HG03039 (cell line): ENCODE measurements at regions not wholly inside any gene's neighbourhood (a gene's known extent, or its start where the extent isn't known, plus 50 kb on each side); places are given as distances from the start of the nearest gene placed in this dataset.

ENCODE experiments used
- ATAC-seq: cut with Tn5 transposase; IDR thresholded peaks from one replicate; pipeline ENCODE4 v1.9.1; 2021; ENCODE audit warnings: mild to moderate bottlenecking, moderate library complexity; ENCODE audit not compliant: unreplicated experiment

DNA sequence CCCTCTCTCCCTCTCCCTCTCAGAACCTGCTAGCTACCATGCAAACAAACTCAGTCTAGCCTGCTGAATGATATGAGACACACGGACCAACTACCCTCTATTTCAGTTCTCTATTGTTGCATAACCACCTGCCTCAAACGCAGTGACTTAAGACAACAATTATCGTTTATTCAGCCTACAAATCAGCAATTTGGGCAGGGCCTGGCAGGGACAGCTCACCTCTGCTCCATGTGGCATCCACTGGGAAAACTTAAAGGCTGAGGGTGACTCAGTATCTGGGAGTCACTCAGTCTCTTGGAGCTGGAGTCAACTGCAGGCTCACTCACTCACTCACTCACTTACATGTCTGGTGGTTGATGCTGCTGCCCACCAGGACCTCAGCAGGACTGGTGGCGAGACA lies 121.3 kb downstream of the SEC16B start:
- no peak for ATAC-seq

DNA sequence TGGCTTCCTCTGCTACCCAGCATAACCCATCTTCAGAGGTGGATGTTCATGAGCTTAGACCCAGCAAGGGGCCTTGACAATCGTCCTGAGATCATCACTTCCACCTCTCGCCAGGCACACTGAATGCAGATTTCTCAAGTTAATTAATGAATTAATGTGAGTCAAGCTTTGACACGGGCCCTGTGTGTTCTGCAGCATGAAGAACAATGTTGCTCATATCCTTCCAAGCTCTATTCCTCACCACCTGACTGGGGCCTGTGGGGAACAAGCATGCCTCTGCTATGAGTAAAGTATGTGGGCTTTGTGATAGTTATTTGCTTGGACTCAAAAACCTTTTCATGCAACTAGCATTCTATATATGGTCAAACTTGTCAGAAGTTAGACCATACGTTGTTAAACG lies 122.0 kb downstream of the SEC16B start:
- ATAC-seq, result no peak

DNA sequence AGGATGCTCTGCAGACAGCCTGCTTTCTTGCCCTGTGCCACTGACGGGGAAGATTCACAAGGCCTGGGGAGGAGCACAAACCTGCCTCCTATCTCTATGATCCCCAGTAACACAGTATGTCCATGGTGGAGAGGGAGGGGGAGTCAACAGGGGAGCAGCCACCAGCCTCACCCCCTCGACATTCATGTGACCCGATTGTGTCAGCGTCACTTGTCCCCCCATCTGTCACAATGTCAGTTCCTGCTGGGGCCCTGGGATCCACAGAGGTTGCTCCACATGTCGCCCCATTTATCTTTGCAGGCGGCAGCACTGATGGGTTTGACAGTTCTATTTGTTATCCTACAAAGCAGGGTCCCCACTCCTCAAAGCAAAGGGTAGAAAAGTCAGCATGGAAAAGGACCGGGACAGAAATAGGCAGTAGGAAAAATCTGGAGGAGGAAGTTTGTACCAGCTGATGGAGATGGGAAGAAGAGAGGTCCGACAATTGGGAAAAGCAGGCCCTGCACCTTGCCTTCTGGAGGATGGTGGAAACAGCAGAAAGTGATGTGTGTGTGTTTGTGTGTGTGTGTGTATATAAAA lies 130.9 kb downstream of the SEC16B start:
- ATAC-seq, result no peak

DNA sequence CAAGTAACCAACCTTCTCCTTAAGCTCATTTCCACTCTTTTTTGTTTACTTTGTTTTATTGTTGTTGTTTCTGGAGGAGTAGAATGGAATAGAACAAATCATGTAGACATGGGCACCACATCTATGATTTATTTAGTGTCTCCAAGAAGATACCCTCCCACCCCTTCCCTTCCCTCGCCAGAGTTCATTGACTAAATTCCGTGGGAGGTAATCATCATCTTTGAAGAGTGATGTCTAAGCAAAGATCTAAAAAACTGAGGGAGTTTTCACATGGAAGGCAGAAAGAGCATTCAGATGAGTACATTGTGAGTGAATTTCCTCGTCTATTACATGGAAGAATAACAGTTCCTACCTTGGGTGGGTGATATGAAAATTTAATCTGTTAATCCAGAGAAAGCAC lies 136.2 kb downstream of the SEC16B start:
- no peak for ATAC-seq

DNA sequence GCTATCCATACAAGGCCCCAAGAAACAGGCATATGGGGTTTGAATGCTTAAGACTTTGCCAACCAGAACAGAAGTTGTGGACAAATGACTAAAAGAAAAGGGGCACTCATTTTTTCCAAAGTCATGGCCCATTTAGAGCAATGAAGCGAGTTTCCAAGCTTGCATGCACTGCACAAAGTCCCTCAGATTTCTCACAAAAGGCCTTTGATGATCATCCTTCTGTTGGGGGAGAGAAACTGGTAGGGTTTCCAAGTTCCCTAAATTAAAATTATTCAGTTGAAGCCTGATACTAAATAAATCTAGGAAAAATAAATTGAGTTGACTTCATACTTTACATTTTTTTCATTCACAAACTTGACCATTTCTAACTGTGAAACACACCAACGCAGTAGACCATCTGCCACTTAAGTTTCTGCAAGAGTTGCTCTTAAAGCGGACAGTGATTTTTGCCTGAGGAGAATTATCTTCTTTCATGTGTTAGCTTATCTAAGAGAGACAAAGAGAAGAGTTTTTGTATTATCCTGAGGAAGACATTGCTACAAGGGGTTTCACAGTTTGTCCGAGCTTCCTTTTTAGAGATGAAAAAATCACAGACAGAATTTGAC lies 139.2 kb downstream of the SEC16B start:
- no peak for ATAC-seq

DNA sequence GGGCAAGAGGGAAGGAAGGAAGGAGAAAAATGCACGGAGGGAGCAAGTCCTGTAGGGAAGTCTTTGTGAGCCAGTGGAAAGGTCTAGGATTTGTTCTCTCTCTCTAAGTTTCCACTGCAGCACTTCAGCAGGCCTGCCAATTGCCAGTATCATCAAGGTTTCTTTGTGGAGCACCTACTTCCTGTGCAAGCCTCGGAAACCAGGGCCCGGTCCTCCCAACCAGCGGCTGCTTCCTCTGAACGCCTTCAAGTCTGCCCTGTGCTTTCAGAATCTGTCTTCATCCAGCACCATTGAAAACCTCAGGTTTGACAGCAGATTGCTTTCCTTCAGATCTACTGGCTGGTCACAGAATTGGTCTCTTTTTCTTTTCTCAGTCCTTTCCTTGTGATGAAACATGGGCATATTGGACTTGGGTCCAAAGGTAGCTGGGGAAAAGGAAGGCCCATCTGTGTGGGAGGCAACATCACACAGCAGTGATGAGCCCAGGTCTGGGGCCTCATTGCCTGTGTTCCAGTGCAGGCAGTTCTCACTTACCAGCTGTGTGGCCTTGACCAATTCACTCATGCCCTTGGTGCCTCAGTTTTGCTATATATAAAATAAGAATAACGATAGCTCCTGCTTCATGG lies 144.5 kb downstream of the SEC16B start:
- ATAC-seq, result no peak

DNA sequence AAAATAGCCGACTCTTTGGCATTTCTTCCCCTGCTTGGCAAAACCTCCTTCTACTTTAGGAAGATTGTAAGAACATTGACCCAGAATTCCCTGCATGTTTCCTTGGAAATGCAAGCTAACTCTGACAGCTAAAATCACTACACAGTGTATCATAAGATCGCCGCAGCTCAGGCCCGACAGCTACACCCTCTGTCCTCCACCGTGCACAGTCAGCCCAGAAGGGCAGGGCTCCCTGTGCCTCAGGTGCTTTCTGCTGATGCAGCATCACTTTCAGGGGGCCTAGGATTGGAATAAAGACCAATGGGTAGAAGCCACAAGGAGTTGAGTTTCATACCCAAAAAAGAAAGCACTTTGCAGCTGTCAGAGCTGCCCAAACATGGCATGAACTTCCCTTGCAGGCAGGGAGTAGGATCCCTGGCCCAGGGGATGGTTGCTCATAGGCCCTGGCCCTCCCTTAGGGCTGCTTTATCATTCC lies 145.3 kb downstream of the SEC16B start:
- ATAC-seq, result no peak

DNA sequence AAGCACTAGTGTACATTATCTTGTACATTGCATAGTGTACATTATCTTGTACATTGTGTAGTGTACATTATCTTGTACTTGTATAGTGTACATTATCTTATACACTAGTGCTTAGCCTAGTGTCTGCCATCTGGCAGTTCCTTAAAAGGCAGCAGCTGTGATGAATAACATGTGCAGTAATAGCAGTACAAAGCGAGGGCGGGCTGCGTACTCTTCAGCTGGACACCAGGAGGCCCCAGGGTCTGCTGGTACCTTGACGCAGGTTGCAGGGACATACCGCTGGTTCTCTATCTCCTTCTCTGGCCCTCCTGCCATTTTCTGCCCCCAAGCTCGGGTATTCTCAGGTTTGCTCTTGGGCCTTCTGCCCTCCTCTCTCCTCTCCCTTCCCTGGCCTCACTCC lies 149.6 kb downstream of the SEC16B start:
- ATAC-seq, result no peak

DNA sequence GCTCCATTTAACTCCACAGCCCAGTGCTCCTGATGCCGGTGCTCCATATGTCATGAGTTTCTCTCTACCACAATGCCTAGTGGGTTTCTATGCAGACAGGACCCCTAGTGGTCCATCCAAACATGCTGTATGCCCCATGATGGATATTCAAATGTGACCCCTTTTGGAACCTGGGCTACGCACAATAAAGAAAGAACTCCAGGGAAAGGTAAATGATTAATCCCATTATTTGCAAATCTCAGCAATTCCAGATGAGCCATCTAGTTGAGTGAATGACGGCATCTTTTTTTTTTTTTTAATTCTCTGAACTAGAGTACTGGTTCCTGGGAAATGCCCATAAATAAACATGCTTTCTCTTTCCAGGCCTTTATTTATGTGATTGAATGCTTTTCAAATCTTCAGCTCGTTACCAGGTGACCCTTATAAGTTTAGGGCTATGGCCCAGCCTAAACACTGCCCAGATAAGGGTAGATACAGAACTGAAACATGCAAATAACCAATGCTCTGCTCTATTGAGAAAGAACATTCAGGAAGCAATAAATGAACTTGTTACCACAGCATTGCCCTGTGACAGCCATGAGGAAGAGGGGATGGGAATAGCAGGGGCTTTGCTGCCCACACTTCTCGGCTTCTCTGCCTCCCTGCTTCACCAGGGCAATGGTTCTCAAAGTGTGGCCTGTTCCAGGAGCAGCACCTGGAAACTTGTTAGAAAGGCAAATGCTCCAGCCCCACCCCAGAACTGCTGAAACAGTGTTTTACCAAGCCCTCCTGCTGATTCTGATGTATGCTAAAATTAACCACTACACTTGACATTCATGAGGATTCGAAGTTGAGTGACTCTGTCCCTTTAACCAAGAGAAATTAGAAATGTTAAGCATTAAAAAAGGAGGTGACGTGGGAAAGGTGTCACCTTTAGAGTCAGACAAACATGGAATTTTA lies 151.7 kb downstream of the SEC16B start:
- ATAC-seq, result peak; percentile 64

DNA sequence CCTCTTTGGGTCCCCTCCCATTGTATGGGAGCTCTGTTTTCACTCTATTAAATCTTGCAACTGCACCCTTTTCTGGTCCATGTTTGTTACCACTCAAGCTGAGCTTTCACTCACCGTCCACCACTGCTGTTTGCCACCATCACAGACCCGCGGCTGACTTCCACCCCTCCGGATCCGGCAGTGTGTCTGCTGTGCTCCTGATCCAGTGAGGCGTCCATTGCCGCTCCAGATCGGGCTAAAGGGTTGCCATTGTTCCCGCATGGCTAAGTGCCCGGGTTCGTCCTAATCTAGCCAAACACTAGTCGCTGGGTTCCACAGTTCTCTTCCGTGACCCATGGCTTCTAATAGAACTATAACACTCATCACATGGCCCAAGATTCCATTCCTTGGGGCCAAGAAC lies 157.2 kb downstream of the SEC16B start:
- no peak for ATAC-seq

DNA sequence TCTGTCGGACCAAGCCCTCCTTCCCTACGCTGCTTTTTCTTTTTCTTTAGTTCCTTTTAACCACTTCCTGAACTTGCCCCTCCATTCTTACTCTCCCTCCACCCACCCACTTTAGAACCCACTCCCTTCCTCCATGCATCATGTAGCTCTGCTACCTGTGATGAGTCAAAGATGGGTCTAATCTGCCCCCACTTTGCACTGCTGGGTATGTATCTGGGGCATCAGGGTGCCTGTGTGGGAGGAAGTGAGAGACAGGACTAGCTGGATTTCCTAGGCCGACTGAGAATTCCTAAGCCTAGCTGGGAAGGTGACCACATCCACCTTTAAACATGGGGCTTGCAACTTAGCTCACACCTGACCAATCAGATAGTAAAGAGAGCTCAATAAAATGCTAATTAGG lies 157.7 kb downstream of the SEC16B start:
- no peak for ATAC-seq

DNA sequence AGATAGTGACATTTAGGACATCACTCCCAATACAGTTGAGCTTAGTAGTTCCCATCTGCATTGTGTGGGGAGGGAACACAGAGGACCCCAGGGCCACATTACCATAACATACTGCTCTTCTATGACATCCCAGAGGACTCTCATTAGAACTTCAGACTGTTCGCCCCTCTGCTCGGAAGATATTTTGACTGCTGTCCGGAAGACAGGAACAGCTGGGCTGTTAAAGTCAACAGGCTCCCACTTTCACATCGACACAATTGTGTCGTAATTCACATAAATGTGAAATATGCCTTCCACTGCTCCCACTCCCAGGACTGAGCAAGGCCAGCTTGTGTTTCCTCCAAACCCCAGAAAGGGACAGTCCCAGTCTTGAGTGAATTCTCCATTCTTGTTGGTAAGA lies 158.4 kb downstream of the SEC16B start:
- no peak for ATAC-seq

DNA sequence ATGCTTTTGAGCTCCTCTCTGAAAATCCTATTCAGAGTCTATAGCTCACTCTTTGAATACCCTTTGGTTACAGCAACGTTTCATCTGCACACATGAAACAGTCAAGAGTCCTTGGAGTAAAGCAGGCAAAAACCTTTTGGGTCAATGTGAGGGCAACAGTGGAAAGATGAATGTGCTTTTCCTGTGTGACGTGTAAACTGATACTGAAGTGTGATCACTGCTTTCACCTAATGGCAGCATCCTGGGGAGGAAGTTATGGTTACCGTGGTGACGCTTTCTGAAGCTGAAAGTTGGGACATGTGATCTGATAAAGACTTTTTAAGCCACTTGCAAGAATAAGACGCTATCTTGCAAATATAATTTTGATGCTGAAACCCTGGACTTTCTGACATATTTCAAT lies 160.0 kb downstream of the SEC16B start:
- ATAC-seq, result peak; percentile 49

DNA sequence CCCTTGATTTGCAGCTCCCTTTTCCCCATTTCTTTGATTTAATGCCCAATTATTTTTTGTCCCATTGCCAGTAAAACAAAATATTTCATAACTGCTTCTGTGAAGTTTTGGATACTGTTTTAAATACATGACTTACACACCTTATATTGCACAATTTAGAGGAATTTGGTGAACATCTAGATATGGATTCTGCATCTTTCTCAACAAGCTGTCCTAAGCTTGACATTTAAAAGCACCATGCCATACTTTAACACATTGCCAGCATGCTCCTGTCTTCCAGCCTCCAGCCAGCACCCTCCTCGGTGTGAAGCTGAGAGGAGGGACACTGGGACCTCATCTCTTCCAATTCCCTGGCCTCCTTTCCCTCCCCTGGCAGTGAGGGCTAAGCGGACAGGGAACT lies 167.6 kb downstream of the SEC16B start:
- no peak for ATAC-seq

DNA sequence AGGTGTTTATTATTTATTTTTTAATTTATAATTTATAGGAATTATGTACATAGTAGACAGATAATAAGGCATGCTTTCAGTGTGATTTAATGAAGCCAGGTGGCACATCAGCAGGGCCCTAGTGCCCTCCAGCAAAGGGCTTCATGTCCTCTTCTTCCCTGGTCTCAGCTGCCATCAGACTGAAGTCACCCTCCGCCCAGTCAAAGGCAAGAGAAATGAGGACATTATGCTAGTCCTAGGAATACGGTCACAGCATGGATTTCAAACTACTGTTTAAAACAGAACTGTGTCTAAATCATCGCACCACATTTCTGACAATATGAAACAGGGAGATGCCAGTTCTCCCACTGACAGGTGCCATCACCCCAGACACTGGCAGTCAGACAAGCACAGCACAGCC lies 168.1 kb downstream of the SEC16B start:
- no peak for ATAC-seq

DNA sequence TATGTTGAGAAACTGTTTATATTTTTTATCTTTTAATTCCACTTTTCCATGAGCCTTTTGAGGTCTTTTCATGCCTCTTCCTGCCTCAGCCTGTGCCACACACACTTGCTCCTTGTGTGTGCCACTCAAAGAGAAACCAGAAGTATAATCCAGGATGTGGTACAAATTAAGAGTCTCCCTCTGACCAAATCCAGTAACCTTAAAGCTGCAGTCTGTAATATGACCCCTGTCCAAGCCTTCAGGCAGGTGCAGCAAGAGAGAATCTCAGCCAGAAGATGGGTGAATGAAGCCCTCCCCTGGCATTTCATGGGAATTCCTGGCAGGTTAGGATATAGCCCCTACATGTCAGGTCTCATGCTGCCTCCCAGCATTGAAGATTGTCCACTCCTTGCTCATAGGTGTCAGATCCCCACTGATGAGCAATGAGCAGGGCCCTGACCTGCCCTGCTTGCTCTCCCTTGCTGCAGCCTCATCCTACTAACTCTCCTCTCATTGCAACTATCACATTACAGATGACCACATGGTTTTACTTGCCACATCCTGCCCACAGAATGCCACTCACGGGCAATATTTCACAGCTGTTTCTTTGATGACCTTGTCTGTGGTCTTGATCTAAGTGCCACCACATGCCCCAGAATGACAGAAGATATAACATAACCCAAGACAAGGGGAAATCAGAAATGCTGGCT lies 169.3 kb downstream of the SEC16B start:
- ATAC-seq, result peak; percentile 67

DNA sequence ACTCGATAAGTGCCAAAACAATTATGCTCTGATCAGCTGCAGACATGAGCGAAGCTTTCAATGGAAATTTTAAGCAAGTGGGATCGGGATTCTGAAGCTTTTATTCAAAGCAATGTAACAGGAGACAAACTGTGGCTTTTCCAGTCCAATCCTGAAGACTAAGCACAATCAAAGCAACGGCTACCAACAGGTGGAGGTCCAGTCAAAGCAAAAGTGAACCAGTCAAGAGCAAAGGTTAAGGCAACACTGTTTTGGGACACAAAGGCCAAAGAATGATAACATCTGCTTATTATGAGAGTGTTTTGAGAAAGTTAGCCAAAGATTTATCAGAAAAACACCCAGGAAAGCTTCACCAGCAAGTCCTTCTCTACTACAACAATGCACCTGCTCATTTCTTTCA lies 170.1 kb downstream of the SEC16B start:
- ATAC-seq, result no peak

DNA sequence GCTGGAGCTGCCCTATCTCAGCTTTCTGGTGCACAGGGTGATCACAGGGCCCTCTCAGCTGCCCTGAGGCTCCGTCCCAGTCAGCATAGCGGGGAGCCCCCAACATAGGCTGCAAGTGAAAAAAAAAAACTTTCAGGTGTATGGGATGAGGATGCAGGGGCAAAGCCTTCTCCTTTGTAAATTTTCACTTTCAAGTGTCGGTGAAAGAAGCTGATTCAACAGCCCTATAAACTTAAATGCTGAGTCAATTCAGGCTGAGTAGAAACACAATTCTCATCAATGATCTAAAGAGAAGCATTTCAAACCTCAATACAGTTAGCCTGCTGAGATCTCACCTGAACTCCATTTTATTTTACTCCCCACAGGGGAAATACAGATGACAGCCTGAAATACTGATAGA lies 171.2 kb downstream of the SEC16B start:
- no peak for ATAC-seq

DNA sequence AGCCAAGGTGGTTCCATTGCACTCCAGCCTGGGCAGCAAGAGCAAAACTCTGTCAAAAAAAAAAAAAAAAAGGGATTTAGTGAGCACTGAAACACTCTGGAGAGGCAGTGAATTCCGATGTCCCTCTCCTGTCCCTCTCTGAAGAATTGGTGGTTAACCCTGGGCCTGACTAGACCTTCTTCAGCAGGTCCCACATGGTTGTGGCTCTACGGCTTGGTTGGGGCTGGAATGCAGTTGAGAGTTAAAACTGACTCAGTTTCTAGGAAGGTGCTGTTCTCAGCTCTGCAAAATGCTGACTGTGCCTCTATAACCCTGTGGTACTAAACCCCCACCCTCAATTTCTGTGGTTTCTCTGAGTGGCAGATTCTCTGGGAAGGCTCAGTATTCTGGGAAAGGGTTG lies 173.3 kb downstream of the SEC16B start:
- ATAC-seq, result no peak

DNA sequence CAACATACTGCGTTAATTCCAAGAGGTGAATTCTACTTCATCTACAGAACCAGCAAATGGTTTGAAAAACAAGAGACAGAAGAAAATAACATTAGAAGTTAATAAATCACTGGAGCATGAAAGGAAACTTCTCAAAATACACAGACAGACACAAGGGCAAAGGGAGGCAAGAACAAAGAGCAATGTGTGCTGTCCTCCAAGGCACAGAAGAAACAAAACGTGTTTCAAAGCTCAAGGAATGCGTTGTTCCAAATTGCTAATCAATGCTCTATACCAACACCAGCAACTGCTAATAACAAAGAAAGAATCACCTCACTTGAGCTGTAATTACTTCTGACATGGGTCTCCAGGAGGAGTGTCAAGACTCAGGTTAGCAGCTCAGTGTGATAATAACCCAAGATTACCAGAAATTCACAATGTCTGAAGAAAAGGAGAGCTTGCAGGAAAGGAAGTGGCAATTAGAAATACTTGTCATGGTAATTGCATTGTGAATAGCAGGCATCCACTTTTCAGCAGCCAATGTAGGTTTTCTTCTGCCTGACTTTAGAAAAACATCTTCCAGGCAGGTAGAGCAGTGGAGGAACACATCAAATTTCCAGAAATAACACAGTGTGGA lies 175.4 kb downstream of the SEC16B start:
- ATAC-seq, result no peak

DNA sequence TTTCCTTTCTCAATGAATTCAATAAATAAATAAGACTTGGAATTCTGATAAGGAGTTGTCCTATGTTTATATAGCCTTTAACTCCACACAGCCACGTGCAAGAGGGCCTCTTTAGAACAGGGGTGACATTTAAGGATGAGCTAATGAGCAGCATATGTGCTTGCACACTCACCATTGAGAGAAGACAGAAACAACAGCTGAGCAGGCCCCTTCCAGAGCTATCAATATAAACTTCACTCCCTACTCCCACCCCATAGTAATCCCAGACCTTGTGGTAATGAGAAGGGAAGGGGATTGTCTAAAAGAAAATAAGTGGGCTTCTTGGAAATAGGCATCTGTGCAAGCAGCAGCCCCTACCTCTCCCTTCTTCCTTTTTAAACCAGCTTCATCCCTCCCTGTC lies 176.0 kb downstream of the SEC16B start:
- no peak for ATAC-seq
